K562 (cell line): ENCODE measurements at regions not wholly inside any gene's neighbourhood (a gene's known extent, or its start where the extent isn't known, plus 50 kb on each side); places are given as distances from the start of the nearest gene placed in this dataset.

Experiments
- ATAC-seq: fragments of 200-7000 bp; cut with Tn5 transposase; 3 replicates; pipeline ENCODE4 v1.9.1; 2020; ENCODE audit warnings: moderate library complexity
- BruUV-seq: library from RNA; stranded (reverse); fragments of 400-500 nt; replicated peaks from 2 replicates; lab custom pipeline; 2021; lab: Mats Ljungman, UMichigan
- CTCF ChIA-PET: fragments of 300-600 bp; formaldehyde crosslinking; extraction: SDS; loops from one replicate; lab custom pipeline; 2021; ENCODE audit warnings: low intra/inter-chr PET ratio; lab: Yijun Ruan, JAX
- POLR2A ChIA-PET: fragments of 300-600, 350-650 bp; sonication (Branson Sonifier 250); formaldehyde crosslinking; extraction: SDS; loops from one replicate; lab custom pipeline; 2021; ENCODE audit warnings: antibody characterized with exemption, inconsistent platforms; lab: Yijun Ruan, JAX
- DNase-seq, 4 experiments: peaks; one replicate each; pipeline versions ENCODE4 v3.0.0 to v3.0.0-alpha.2; 2011 to 2018; ENCODE audit warnings: low spot score in 3 of 4, mixed read lengths in 3 of 4; ENCODE audit errors: extremely low read depth in 1 of 4
- FAIRE-seq: peaks from 2 replicates; lab custom pipeline; 2011; peaks lifted over from hg19 to GRCh38; lab: Jason Lieb, UNC
- H2AFZ ChIP-seq: 2 replicates; pipeline ENCODE4 v1.6.0; 2011; ENCODE audit warnings: low read depth, low read length, control low read depth, inconsistent platforms
- H3K27ac ChIP-seq: fragments of 200-600 bp; 3 replicates; pipeline ENCODE4 v1.8.0; 2011; ENCODE audit warnings: low read depth, mild to moderate bottlenecking, control low read depth, inconsistent platforms, low read length, moderate library complexity, mixed read lengths; ENCODE audit errors: extremely low read depth
- H3K27me3 ChIP-seq, 2 experiments: fragments of 300-600 bp in 1 of 2; 2 replicates in 1 of 2; 3 replicates in 1 of 2; pipeline versions ENCODE4 v1.6.0 to v1.8.0; 2011; ENCODE audit warnings: inconsistent platforms in 2 of 2, low read length in 2 of 2, mild to moderate bottlenecking in 1 of 2, mixed read lengths in 1 of 2, moderate library complexity in 1 of 2; ENCODE audit not compliant: control insufficient read depth in 2 of 2, insufficient read depth in 2 of 2
- H3K36me3 ChIP-seq: fragments of 300-600 bp; 3 replicates; pipeline ENCODE4 v1.8.0; 2011; ENCODE audit warnings: mild to moderate bottlenecking, low read length, inconsistent platforms; ENCODE audit not compliant: control insufficient read depth, insufficient read depth
- H3K4me1 ChIP-seq, 2 experiments: fragments of 200-600 bp in 1 of 2; replicated peaks in 1 of 2; 2 replicates in 1 of 2; 3 replicates in 1 of 2; pipeline versions ENCODE4 v1.5.1 to v1.8.0; 2011; ENCODE audit warnings: inconsistent platforms in 2 of 2, low read length in 2 of 2, mild to moderate bottlenecking in 1 of 2, mixed read lengths in 1 of 2, moderate library complexity in 1 of 2; ENCODE audit not compliant: control insufficient read depth in 2 of 2, insufficient read depth in 2 of 2
- H3K4me2 ChIP-seq: 2 replicates; pipeline ENCODE4 v1.6.1; 2011; ENCODE audit warnings: low read length, control low read depth, inconsistent platforms, mixed read lengths; ENCODE audit not compliant: insufficient read depth
- H3K4me3 ChIP-seq: fragments of 200-600 bp; sonication (generic), shearing (Covaris generic); 2 replicates; pipeline ENCODE4 v1.5.1; 2016; ENCODE audit warnings: control low read depth, inconsistent platforms
- H3K79me2 ChIP-seq: fragments of 200-600 bp; 3 replicates; pipeline ENCODE4 v1.8.0; 2011; ENCODE audit warnings: low read length, inconsistent platforms; ENCODE audit not compliant: control insufficient read depth, insufficient read depth
- H3K9ac ChIP-seq, 2 experiments: 2 replicates each; pipeline versions ENCODE4 v1.6.0 to v1.6.1; 2011; ENCODE audit warnings: low read depth in 2 of 2, low read length in 2 of 2, control low read depth in 1 of 2, inconsistent platforms in 1 of 2, mild to moderate bottlenecking in 1 of 2, mixed read lengths in 1 of 2; ENCODE audit not compliant: insufficient read depth in 1 of 2
- H3K9me1 ChIP-seq: one replicate; pipeline ENCODE4 v1.6.0; 2011; ENCODE audit warnings: inconsistent platforms, mild to moderate bottlenecking, low read length, moderate library complexity; ENCODE audit not compliant: control insufficient read depth, insufficient read depth
- H3K9me3 ChIP-seq: replicated peaks from 2 replicates; pipeline ENCODE4 v1.5.1; 2011; ENCODE audit warnings: low read depth, low read length, inconsistent platforms; ENCODE audit not compliant: control insufficient read depth, insufficient read depth
- H4K20me1 ChIP-seq: replicated peaks from 2 replicates; pipeline ENCODE4 v1.6.1; 2011; ENCODE audit warnings: low read length, inconsistent platforms, mixed read lengths; ENCODE audit not compliant: control insufficient read depth, insufficient read depth
- CC2D1A ChIP-seq: fragments of 450-650 bp; IDR thresholded peaks from 2 replicates; pipeline ENCODE4 v1.6.1; 2017; ENCODE audit warnings: mild to moderate bottlenecking
- CREM ChIP-seq: IDR thresholded peaks from 2 replicates; pipeline ENCODE4 v1.6.1; 2014; ENCODE audit warnings: antibody characterized with exemption, low read depth
- GATA2 ChIP-seq: sonication (generic); formaldehyde crosslinking; IDR thresholded peaks from 2 replicates; pipeline ENCODE4 v1.4.0; 2020; ENCODE audit warnings: mild to moderate bottlenecking, missing genetic modification reagents
- MAZ ChIP-seq, 2 experiments: fragments of 450-650 bp in 1 of 2; sonication (generic) in 1 of 2; formaldehyde crosslinking; IDR thresholded peaks in 1 of 2; conservative IDR thresholded peaks in 1 of 2; 2 replicates each; pipeline versions ENCODE4 v1.4.0 to v1.5.0; 2020; ENCODE audit warnings: mild to moderate bottlenecking in 1 of 2, missing genetic modification reagents in 1 of 2
- RAD21 ChIP-seq, 2 experiments: fragments of 250-450 bp in 1 of 2; fragments of 450-650 bp in 1 of 2; sonication (Bioruptor Pico) in 1 of 2; formaldehyde crosslinking in 1 of 2; IDR thresholded peaks in 1 of 2; conservative IDR thresholded peaks in 1 of 2; 2 replicates each; pipeline versions ENCODE4 v1.4.0 to v1.8.0; 2020 to 2022; ENCODE audit warnings: mild to moderate bottlenecking in 2 of 2, moderate library complexity in 1 of 2
- SMC3 ChIP-seq: conservative IDR thresholded peaks from 2 replicates; pipeline ENCODE4 v1.6.1; 2011; ENCODE audit warnings: low read depth, low read length, improper control_type of control experiment; ENCODE audit not compliant: insufficient read depth
- WGBS: fragments of 100-300 bp; shearing (Covaris generic); methylation state at CpG from one replicate; pipeline ENCODE4 v1.1.6; 2016; ENCODE audit warnings: low coverage, mixed read lengths; ENCODE audit not compliant: insufficient coverage; ENCODE audit errors: missing lambda C conversion rate; 5-methylcytosine and 5-hydroxymethylcytosine counted together
- in situ Hi-C: fragments of 300-500 bp; cut with MboI; formaldehyde crosslinking; loops from 4 replicates; pipeline ENCODE4 v1.15.0; 2018; ENCODE audit warnings: inconsistent platforms, mixed read lengths
- intact Hi-C: fragments of 100-400 bp; cut with micrococcal nuclease; formaldehyde crosslinking; loops from 2 replicates; pipeline ENCODE4 v1.14.2; 2022
- TF ChIP-seq, protein P1 (sequence below): IDR thresholded peaks from 3 replicates; pipeline ENCODE4 v1.6.1; 2011; ENCODE audit warnings: borderline replicate concordance, mild to moderate bottlenecking, moderate library complexity; ENCODE audit not compliant: insufficient read length; ENCODE audit errors: extremely low read depth
- TF ChIP-seq, protein P2 (sequence below), 2 experiments: fragments of 450-650 bp; formaldehyde crosslinking in 1 of 2; IDR thresholded peaks; 2 replicates each; pipeline versions ENCODE4 v1.4.0 to v1.6.1; 2014 to 2020; ENCODE audit warnings: mild to moderate bottlenecking in 2 of 2, borderline replicate concordance in 1 of 2, low read depth in 1 of 2

DNA sequence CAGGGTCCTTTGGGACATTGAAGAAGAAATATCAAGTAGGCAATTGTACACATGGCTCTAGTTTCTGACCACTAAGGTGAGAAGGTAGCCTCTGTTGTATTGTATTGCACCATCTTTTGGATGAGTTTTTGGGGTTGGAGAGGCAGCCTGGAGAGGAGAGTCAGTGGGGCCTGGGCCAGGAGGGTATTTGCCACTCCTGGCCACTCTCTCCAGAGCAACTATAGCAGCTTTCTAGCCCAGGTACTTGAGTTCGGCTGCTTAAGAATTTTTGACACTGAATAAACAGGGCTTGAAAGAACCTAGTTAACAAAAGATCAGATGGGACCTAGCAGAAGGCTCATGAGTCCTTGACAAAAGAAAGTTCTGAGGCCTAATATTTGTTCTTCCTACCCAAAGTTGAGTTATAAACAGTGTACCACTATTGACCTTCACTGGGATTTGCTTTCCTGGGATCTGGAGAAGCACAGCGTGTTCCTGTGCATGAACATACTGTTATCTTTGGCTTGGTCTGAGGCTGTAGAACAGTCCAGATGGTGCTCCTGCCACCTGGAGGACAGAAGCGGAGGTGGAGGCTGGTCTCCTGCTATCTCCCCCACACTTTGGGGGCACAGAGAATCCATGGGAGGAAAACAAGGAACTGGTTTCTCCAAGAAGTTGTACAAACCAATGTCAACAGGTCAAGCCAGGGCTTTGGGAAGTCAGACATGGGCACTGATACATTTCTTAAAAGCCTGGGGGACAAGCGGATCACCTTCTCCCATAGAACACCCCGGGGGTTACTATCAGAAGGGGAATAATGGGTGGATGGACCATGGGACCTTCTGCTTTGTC is 110.4 kb upstream of the LIFR start:
- Histone ChIP-seq H3K4me1 (no peaks in the 10 kb centered on the region), H3K79me2 (no peaks in the 10 kb centered on the region), H3K36me3 (no peaks in the 10 kb centered on the region), H3K4me2 (no peak overlapping the region), H3K9ac (no peak overlapping the region), H3K27ac (no peak overlapping the region), H2AFZ (no peak overlapping the region), H3K9me1 (no peaks in the 10 kb centered on the region), H3K27me3 (0 out of 5 replicates have a peak, but pooled peaks cover 0 to 6% of the 10 kb centered on the region in 2 experiments), H4K20me1 (no peaks in the 10 kb centered on the region), H3K4me3 (no peak overlapping the region), H3K9me3 (no peaks in the 10 kb centered on the region)
- FAIRE-seq (peak; percentile 82), ATAC-seq (peak; percentile 97), DNase-seq (peak; percentile 57 to 64 (median 58))
- POLR2A ChIA-PET: interaction anchor here (1.2 kb wide), 1 partner anchor 225 kb away, joined by 5 read pairs; no protein-coding TSS in a partner anchor
- intact Hi-C loops: loop anchor here (1.0 to 5.0 kb wide), 5 partner anchors 114 to 455 kb away; no protein-coding TSS in a partner anchor
- no TSS peak for BruUV-seq
- WGBS: 1% methylated on average over 5 of the region's 5 CpGs
- in situ Hi-C loops: no loop called here
- CTCF ChIA-PET: interaction anchor here (0.6 to 2.2 kb wide), 6 partner anchors 116 to 458 kb away, joined by 3 to 14 read pairs (median 4); no protein-coding TSS in a partner anchor
- TF ChIP-seq MAZ (CRISPR knock-in tag; conservative IDR thresholded peaks at IDR 0.05 in 1 of 2, IDR thresholded peaks at IDR 0.05 in 1 of 2) (peak in 1 of 2 experiments; percentile 63; a peak in 2 of 4 replicates), RAD21 (CRISPR knock-in tag; conservative IDR thresholded peaks at IDR 0.05 in 1 of 2, IDR thresholded peaks at IDR 0.05 in 1 of 2) (peak; percentile 86 to 89), SMC3 (peak; percentile 89), CREM (0 out of 2 replicates have a peak, but pooled peaks have one; percentile 6), CC2D1A (peak; percentile 37; the same call in 1 of the 2 replicates), GATA2 (CRISPR knock-in tag) (peak; percentile 84)
- TF ChIP-seq, protein P1, sequence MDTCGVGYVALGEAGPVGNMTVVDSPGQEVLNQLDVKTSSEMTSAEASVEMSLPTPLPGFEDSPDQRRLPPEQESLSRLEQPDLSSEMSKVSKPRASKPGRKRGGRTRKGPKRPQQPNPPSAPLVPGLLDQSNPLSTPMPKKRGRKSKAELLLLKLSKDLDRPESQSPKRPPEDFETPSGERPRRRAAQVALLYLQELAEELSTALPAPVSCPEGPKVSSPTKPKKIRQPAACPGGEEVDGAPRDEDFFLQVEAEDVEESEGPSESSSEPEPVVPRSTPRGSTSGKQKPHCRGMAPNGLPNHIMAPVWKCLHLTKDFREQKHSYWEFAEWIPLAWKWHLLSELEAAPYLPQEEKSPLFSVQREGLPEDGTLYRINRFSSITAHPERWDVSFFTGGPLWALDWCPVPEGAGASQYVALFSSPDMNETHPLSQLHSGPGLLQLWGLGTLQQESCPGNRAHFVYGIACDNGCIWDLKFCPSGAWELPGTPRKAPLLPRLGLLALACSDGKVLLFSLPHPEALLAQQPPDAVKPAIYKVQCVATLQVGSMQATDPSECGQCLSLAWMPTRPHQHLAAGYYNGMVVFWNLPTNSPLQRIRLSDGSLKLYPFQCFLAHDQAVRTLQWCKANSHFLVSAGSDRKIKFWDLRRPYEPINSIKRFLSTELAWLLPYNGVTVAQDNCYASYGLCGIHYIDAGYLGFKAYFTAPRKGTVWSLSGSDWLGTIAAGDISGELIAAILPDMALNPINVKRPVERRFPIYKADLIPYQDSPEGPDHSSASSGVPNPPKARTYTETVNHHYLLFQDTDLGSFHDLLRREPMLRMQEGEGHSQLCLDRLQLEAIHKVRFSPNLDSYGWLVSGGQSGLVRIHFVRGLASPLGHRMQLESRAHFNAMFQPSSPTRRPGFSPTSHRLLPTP: no peak
- TF ChIP-seq, protein P2, sequence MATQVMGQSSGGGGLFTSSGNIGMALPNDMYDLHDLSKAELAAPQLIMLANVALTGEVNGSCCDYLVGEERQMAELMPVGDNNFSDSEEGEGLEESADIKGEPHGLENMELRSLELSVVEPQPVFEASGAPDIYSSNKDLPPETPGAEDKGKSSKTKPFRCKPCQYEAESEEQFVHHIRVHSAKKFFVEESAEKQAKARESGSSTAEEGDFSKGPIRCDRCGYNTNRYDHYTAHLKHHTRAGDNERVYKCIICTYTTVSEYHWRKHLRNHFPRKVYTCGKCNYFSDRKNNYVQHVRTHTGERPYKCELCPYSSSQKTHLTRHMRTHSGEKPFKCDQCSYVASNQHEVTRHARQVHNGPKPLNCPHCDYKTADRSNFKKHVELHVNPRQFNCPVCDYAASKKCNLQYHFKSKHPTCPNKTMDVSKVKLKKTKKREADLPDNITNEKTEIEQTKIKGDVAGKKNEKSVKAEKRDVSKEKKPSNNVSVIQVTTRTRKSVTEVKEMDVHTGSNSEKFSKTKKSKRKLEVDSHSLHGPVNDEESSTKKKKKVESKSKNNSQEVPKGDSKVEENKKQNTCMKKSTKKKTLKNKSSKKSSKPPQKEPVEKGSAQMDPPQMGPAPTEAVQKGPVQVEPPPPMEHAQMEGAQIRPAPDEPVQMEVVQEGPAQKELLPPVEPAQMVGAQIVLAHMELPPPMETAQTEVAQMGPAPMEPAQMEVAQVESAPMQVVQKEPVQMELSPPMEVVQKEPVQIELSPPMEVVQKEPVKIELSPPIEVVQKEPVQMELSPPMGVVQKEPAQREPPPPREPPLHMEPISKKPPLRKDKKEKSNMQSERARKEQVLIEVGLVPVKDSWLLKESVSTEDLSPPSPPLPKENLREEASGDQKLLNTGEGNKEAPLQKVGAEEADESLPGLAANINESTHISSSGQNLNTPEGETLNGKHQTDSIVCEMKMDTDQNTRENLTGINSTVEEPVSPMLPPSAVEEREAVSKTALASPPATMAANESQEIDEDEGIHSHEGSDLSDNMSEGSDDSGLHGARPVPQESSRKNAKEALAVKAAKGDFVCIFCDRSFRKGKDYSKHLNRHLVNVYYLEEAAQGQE (IDR thresholded peaks at IDR 0.05; ENCODE audit: borderline replicate concordance): peak; percentile 89
- TF ChIP-seq, protein P2 (CRISPR knock-in tag; IDR thresholded peaks at IDR 0.05; ENCODE audit: low read depth): no peak
